HG03457 (cell line): ENCODE measurements at regions not wholly inside any gene's neighbourhood (a gene's known extent, or its start where the extent isn't known, plus 50 kb on each side); places are given as distances from the start of the nearest gene placed in this dataset.

Source experiments
- ATAC-seq: cut with Tn5 transposase; IDR thresholded peaks from one replicate; pipeline ENCODE4 v1.9.1; 2021; ENCODE audit warnings: moderate number of reproducible peaks; ENCODE audit not compliant: unreplicated experiment

DNA sequence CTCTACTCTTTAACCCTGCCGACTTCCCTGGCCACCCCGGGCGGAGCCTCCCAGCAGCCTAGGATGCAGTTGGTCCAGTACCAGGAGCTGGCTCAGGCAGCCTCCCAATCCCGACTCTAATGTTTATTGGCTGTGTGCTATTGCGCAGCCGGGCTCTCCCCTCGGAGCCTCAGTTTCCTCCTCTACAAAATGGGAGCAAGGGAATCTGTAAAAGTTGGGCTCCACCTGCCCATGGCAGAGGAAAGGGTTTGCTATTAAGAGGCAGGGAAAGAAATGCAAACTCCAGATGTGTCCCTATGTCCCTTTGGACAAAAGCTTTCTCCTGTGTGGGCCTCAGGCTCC, 140.8 kb upstream of the PJA1 start:
- ATAC-seq, result no peak

DNA sequence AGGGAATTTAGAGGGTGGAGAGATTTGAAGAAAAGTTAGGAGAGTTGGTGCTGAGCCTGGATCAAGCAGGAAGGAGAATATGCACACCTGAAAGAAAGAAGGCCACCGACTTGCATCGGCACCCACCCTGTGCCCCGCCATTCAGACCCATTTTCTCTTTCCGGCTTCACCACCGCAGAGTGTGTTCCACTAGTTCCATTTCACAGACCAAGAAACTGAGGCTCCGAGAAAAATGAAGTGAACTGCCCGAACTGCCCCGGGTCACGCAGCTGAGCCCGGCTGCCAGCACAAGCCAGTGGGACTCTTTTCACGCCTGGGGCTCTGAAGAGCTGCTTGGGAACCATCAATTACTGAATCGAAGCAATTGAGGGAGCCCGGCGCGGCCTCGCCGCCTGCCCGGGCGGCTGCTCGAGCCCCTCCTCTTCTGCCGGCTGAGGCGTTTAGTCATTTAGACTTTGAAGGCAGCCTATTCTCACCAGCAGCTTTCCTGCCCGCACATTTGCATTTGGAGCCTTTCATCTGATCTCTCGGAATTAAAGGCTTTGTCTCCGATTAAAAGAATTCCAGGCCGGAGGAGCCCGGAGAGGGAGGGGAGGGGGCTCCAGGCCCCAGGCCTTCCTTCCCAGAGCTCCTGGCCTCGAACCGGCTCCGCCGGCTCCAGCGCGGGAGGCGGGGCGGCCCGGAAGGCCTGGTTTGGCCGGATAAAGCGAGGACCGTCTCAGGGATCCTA, 140.2 kb upstream of the PJA1 start:
- no peak for ATAC-seq

DNA sequence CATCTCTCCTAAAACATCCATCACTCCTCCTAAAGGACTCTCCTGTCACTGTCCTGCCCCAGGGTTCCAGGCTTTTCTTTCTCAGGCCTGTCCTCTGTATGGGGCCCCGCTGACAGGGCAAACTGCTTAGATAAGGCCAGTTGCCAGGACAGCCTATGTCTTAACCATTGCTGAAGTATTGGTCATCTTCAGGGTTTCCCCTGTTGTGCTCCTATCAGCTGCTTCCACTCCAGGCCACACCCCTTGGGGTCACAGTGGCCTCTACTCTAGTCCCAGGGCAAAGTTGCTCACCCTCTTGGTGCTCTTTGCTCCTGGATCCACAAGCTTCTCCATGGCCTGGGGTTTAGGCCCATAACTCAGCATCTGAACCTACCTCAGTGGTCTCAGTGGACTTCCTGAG, 138.0 kb upstream of the PJA1 start:
- ATAC-seq, result no peak

DNA sequence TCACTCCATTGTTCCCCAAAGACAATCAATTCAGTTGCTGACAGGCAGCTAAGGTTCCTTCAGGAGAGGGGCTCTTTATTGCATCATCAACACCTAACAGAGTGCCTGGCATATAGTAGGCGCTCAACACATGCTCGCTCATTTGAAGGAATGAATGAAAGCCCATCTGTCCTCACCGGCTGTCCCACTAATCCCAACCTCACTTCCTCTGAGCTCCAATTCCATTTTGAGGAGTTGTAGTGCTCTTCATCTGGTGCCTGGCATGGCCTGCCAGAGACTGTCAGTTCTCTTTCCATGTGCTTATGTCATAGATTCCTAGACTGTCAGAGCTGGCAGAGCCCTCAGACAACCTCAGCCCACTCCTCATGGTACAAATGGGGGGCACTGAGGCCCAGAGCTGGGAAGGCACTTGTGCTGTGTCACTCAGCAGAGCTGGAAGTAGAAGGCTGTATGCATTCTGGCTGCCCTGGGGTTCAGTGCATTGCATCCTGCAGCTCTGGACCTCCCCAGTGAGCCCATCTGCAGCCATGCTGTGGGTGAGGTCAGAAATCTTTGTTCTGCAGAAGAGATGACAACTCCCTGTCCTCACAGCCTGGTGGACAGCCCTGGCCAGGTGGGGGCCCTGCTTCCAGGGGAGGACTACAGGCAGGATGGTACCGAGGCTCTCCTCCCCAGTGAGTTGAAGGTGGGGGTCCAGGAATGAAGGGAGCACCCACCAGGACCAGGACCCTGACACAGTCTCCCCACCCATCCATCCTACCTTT, 134.9 kb upstream of the PJA1 start:
- no peak for ATAC-seq

DNA sequence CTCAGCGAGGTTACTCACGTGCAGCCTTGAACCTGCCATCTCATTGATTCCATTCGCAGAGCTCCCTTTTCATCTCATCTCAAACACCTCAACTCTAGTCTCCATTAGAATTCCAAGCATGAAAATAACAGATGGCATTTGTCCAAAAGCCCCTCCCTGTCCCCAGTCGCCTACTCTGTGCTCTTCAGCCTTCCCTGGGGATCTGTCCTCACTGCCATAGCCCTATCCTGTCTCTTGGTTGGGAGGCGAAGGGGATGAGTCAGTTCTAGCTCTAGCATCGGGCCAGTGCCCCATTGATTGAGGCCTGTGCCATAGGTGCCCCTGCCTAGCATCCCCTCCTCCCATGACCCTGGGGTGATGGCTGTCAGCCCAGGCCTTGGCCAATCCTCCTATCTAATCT, 134.0 kb upstream of the PJA1 start:
- no peak for ATAC-seq

DNA sequence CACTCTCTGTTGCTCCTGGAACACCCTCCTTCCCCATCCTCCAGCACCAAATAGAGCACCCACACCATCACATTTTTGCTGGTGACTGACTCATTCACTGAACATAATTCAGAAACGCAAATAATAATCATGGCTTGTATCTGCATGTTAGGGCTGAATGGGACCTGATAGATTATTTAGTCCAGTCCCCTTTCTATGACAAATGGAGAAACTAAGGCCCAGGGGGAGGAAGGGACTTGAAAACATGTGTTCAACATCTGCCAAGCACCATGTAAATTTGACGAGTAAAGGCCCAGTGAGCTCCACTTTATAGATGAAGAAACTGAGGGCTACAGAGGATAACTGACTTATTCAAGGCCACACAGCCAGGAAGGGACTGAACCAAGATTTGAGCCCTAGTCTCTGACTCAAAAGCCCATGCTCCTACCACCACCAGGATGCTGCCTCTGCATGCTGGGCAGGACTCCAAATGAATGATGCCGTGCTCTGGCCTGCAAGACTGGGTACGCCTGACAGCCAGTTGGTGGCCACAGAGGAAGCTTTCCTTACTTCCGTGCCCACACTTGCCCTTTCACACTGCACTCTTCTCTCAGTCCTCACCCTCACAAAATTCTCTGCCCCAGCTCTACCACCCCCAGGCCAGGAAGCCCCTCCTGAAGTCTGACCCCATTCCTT, 133.3 kb upstream of the PJA1 start:
- no peak for ATAC-seq

DNA sequence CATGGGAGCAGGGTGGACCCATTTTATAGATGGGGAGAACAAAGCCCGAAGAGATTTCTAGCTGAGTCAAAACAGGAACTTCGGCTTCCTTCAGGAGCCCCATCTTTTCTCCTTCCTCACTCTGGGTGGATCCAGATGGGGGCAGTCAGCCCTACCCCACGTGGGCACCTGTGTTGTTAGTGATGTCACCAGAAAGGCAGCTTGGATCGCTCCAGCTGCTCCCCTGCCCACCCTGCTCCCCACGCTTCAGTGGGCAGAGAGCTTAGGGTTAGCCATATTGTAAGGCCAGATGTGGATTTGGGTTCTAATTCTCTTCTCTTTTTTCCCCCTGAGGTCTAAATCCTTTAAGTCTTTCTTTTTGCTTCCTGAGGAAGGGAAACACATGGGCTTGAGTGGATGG, 132.3 kb upstream of the PJA1 start:
- no peak for ATAC-seq

- no peak for ATAC-seq
These were observed 128.7 kb upstream of the PJA1 start for GRCh38 chrX:69293776-69294601.

DNA sequence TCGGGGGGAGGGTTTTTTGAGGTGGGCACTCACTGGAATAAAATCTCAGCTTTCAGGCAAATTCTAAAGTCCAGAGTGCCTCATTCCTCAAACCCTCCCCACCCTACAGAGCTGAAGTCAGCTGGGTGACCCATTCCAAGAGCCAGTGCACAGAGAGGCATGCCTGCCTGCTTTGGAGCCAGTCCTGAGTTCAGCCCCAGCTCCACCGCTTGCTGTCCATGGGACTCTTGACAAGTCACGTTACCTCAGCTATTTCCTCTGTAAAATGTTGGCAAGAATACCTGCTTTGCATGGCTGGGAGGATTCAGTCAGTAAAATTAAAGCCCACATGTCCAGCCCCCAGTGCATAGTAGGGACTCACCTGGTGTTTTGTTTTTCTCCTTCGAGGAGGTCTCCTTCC, 125.9 kb upstream of the PJA1 start:
- no peak for ATAC-seq

DNA sequence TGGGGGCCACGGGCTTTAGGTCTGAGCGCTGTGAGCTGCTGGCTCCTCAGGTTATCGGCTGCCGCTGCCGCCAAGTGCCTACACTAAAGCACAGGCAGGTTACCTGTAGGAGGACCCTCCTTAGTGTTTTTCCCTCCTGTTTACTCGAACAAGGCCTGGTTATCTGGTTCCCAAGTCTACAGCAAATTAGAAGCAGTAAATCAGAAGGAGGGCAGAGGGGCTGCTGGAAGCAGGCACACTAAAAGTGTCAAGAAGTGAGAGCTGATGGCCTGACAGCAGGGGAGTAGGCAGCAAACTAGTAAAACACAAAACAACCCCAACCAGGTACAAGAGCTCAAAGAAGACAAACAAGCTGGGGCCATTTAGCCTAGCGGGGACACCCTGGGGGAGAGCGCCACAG, 125.0 kb upstream of the PJA1 start:
- no peak for ATAC-seq

- ATAC-seq, result no peak
These were observed 124.5 kb upstream of the PJA1 start for GRCh38 chrX:69289793-69290123.

DNA sequence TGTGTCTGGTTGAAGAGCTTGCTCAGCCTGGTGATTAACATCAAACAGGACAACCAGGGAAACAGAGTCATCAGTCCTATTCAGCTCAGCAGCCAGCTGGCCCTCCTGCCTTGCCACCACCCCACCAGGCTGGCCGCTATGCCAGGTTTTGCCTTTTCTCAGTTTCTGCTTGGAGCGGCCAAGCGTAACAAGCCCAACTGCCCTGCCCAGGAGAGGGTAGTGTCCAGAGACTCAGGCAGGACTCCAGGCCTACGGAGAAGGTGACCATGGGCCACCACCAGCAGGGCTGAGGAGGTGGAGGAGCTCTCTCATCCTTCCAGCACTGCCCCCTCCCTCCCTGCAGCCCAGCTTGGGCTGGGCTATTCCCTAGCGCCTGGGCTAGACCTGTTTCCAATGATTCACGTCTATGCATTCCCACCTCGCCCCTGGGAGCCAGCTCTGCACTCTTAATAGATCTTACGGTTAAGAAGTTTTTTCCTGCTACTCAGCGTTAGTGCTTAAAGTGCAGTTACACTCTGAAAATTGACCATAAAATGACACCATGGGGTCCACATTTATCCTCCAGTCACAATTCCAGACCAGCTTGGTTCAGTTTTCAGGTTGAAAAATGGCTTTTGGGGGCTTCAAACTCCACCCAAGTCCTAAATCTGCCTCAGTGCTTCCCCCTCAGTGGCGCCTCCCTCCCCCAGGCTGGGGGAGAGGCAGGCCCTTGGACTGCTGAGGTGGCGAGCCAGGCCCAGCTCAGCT, 124.0 kb upstream of the PJA1 start:
- no peak for ATAC-seq

DNA sequence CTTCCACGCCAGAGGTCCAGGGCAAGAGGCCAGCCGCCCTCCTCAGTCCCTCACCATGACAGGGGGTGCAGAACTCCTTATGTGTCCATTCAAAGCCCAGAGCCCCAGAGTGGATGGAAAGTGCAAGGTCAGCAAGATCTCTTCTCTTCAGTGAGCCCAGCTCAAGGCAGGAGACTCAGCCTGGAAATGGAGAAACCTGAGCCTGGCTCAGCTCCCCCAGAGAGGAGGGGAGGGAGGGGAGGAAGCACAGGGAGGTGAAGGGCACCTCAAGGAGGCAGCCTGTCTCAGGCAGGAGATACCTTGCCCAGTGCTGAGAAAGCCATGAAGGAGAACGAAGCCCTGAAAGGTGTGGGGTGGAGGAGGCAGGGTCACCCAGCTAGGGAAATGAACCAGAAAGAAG, 121.8 kb upstream of the PJA1 start:
- ATAC-seq, result no peak

DNA sequence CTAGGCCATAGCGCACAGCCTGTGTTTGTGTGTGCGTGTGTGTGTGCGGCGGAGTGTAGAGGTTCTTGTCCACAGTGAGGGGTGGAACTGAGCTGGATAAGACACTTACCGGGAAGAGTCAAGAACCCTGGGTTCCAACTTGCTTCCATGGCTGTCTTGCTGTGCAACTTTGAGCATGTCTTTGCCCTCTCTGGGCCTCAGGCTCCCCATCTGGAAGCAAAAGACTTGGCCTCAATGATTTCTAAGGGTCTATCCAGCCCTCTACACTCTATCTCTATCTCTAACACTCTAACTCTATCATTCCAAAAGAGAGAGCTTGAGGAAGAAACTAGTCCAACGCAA, 121.3 kb upstream of the PJA1 start:
- no peak for ATAC-seq

DNA sequence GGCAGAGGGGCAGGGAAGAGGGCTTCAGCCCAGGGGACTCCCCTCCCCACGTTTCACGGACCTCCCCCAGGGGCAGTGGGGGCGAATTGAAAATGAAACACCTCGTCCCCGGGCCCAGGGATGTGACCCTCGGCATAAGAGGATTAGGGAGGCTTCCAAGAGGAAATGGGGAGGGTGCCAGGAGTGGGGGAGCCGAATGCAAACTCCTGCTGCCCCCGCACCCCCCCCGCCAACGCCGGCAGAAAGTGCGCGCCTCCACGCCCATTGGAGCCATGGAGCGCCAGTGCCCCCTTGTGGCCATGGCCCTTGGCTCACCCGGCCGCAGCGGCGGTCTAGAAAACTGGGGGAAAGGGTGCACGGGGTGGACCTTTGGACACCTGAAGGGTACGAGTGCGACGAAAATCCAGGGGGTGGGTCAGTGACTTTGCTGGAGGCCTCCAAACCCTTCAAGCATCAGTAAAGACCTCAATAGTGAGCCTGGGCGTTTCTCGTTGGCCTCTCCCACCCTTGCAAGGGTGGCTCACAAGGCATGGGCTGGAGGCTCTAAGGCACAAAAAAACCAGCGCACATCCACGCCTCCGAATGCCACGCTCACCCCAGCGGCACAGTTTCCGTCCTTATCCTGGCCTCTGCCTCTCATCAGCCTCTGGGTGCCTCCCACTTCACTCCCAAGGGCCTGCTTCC, 120.8 kb upstream of the PJA1 start:
- ATAC-seq, result no peak

GRCh38 chrX:69285401-69285877, 120.2 kb upstream of the PJA1 start:
- no peak for ATAC-seq

GRCh38 chrX:69284491-69284890, 119.2 kb upstream of the PJA1 start:
- ATAC-seq, result no peak

GRCh38 chrX:69282893-69283690, 117.8 kb upstream of the PJA1 start:
- ATAC-seq, result no peak

DNA sequence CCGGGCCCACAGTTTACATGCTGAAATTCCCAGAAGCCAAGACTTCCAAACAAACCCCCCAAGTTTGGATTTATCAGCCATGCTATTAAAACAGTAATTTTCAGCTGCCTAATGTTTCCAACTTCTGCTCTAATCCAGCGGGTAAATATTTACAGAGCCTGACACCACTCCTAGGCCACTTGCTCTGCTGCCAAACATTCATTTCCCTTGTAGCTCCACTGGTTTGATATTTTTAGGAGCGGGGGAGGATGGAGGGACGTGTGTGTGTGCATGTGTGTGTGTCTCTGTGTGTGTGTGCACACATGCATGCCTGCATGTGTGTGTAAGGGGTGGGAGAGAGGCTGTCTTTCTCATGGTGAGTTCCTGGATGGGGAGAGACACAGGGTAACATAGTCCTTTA, 115.7 kb upstream of the PJA1 start:
- no peak for ATAC-seq
